ENCODE measurements at regions not wholly inside any gene's neighbourhood (a gene's known extent, or its start where the extent isn't known, plus 50 kb on each side); places are given as distances from the start of the nearest gene placed in this dataset.

GRCh38 chr3:102374863-102375634 lies 59.8 kb upstream of the ZPLD1 start:
- no peaks in the 10 kb centered on the region for H4K20me1 ChIP-seq (replicated peaks; ENCODE audit: control insufficient read depth, extremely low read depth, insufficient read depth, low read length)
- no peaks in the 10 kb centered on the region for H3K79me2 ChIP-seq (ENCODE audit: control insufficient read depth, insufficient read depth, low read length)
- H3K36me3 ChIP-seq (ENCODE audit: control insufficient read depth in 2 of 2, extremely low read depth in 1 of 2, insufficient read depth in 2 of 2, low read length in 2 of 2), result no peaks in the 10 kb centered on the region
- dilution Hi-C loops (cut with MboI; ENCODE audit: extremely low pct_ligation_motif_present, low sequenced_read_pairs) (no loop called here), intact Hi-C loops (cut with micrococcal nuclease) (no loop called here)
- no peaks in the 10 kb centered on the region for H3K4me1 ChIP-seq (ENCODE audit: control insufficient read depth, extremely low read depth, insufficient read depth, low read length)
- H3K27me3 ChIP-seq (ENCODE audit: control insufficient read depth in 2 of 2, insufficient read depth in 2 of 2, low read length in 2 of 2), result peaks cover 0 to 5% of the 10 kb centered on the region in 2 experiments
- FAIRE-seq (no peak), DNase-seq (ENCODE audit: low read depth, low spot score) (no peak)
- POLR2A ChIA-PET, result no interaction called here
- H3K9me1 ChIP-seq (replicated peaks; ENCODE audit: control insufficient read depth, extremely low read depth, insufficient read depth, low read length), result no peaks in the 10 kb centered on the region
- H3K27ac ChIP-seq (ENCODE audit: insufficient read depth, low read depth, low read length), result no peak overlapping the region
- CTCF ChIA-PET, result no interaction called here
- H2AFZ ChIP-seq (ENCODE audit: low read depth, low read length), result no peak overlapping the region
- no peaks in the 10 kb centered on the region for H3K9me3 ChIP-seq (replicated peaks; ENCODE audit: control insufficient read depth, insufficient read depth, low read length)
- no TSS peak for BruUV-seq (replicated peaks)
- H3K4me3 ChIP-seq (replicated peaks in 1 of 3; ENCODE audit: insufficient read depth in 1 of 3, low read depth in 1 of 3, low read length in 3 of 3), result no peak overlapping the region
- TF ChIP-seq EZH2 (IDR thresholded peaks at IDR 0.05; ENCODE audit: borderline replicate concordance, low read depth, low read length, severe bottlenecking) (no peak), POLR2AphosphoS5 (IDR thresholded peaks at IDR 0.05; ENCODE audit: insufficient read depth, low read depth, low read length) (no peak), POLR2A (IDR thresholded peaks at IDR 0.05; ENCODE audit: low read depth, low read length) (no peak), MYC (IDR thresholded peaks at IDR 0.05; ENCODE audit: low read depth, low read length) (no peak), GATA2 (IDR thresholded peaks at IDR 0.05; ENCODE audit: insufficient read depth, insufficient read length, low read depth, low read length) (no peak), JUN (IDR thresholded peaks at IDR 0.05; ENCODE audit: borderline replicate concordance, insufficient read depth, insufficient read length, low read depth) (no peak), MAX (IDR thresholded peaks at IDR 0.05; ENCODE audit: insufficient read depth, insufficient read length) (no peak), FOS (IDR thresholded peaks at IDR 0.05; ENCODE audit: borderline replicate concordance, insufficient read depth, low read length) (no peak)
- TF ChIP-seq, protein P1, sequence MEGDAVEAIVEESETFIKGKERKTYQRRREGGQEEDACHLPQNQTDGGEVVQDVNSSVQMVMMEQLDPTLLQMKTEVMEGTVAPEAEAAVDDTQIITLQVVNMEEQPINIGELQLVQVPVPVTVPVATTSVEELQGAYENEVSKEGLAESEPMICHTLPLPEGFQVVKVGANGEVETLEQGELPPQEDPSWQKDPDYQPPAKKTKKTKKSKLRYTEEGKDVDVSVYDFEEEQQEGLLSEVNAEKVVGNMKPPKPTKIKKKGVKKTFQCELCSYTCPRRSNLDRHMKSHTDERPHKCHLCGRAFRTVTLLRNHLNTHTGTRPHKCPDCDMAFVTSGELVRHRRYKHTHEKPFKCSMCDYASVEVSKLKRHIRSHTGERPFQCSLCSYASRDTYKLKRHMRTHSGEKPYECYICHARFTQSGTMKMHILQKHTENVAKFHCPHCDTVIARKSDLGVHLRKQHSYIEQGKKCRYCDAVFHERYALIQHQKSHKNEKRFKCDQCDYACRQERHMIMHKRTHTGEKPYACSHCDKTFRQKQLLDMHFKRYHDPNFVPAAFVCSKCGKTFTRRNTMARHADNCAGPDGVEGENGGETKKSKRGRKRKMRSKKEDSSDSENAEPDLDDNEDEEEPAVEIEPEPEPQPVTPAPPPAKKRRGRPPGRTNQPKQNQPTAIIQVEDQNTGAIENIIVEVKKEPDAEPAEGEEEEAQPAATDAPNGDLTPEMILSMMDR (IDR thresholded peaks at IDR 0.05; ENCODE audit: extremely low read depth in 1 of 2, insufficient read depth in 1 of 2, low read depth in 1 of 2, low read length in 2 of 2), result no peak
- no peak overlapping the region for H3K4me2 ChIP-seq (ENCODE audit: insufficient read depth, low read length)
- H3K9ac ChIP-seq (replicated peaks; ENCODE audit: extremely low read depth, insufficient read depth, low read length), result no peak overlapping the region
